PC-3 (cell line): ENCODE measurements at regions not wholly inside any gene's neighbourhood (a gene's known extent, or its start where the extent isn't known, plus 50 kb on each side); places are given as distances from the start of the nearest gene placed in this dataset.

ENCODE experiments used
- ATAC-seq: fragments of 200-7000 bp; cut with Tn5 transposase; 2 replicates; pipeline ENCODE4 v1.9.1; 2020; ENCODE audit warnings: mild to moderate bottlenecking, moderate library complexity
- BruUV-seq: library from RNA; stranded (reverse); fragments of 400-500 nt; replicated peaks from 2 replicates; lab custom pipeline; 2021; lab: Mats Ljungman, UMichigan
- CTCF ChIA-PET: fragments of 300-600 bp; sonication (Branson Sonifier 250); formaldehyde crosslinking; loops from one replicate; lab custom pipeline; 2022; ENCODE audit warnings: antibody characterized with exemption; lab: Charles Lee
- POLR2A ChIA-PET: fragments of 300-600 bp; sonication (Branson Sonifier 250); formaldehyde crosslinking; loops from one replicate; lab custom pipeline; 2022; ENCODE audit warnings: antibody characterized with exemption; ENCODE audit not compliant: unreplicated experiment; lab: Charles Lee
- DNase-seq: peaks from one replicate; pipeline ENCODE4 v3.0.0-alpha.2; 2015
- H2AFZ ChIP-seq: fragments of 300-600 bp; sonication (generic); 2 replicates; pipeline ENCODE4 v1.6.0; 2016; ENCODE audit warnings: antibody characterized with exemption, low read length
- H3F3A ChIP-seq: fragments of 300-600 bp; sonication (generic); one replicate; pipeline ENCODE4 v1.6.0; 2017; ENCODE audit warnings: antibody characterized with exemption, low read length, control low read depth, mild to moderate bottlenecking; ENCODE audit not compliant: unreplicated experiment
- H3K27ac ChIP-seq: fragments of 300-600 bp; sonication (generic); 2 replicates; pipeline ENCODE4 v1.5.1; 2016; ENCODE audit warnings: mild to moderate bottlenecking, low read length
- H3K27me3 ChIP-seq: fragments of 300-600 bp; sonication (generic); 2 replicates; pipeline ENCODE4 v1.6.1; 2016; ENCODE audit warnings: low read length, mixed read lengths
- H3K36me3 ChIP-seq: fragments of 300-600 bp; sonication (generic); 2 replicates; pipeline ENCODE4 v1.6.1; 2016; ENCODE audit warnings: low read depth, mixed run types, low read length, mixed read lengths
- H3K4me1 ChIP-seq: fragments of 300-600 bp; sonication (generic); 2 replicates; pipeline ENCODE4 v1.5.1; 2016; ENCODE audit warnings: low read length; ENCODE audit not compliant: insufficient read depth
- H3K4me2 ChIP-seq: fragments of 300-600 bp; sonication (generic); 2 replicates; pipeline ENCODE4 v1.6.0; 2016; ENCODE audit warnings: low read length
- H3K4me3 ChIP-seq: fragments of 300-600 bp; sonication (generic); 2 replicates; pipeline ENCODE4 v1.5.1; 2016; ENCODE audit warnings: mild to moderate bottlenecking, low read length, mixed read lengths
- H3K79me2 ChIP-seq: fragments of 300-600 bp; sonication (generic); 2 replicates; pipeline ENCODE4 v1.6.1; 2017; ENCODE audit warnings: low read length, mixed read lengths
- H3K9ac ChIP-seq: fragments of 300-600 bp; sonication (generic); 2 replicates; pipeline ENCODE4 v1.6.0; 2016; ENCODE audit warnings: mild to moderate bottlenecking, low read length
- H3K9me2 ChIP-seq: fragments of 300-600 bp; sonication (generic); replicated peaks from 2 replicates; pipeline ENCODE4 v1.6.1; 2016; ENCODE audit warnings: mixed run types, low read length, mixed read lengths
- H3K9me3 ChIP-seq: fragments of 300-600 bp; sonication (generic); 2 replicates; pipeline ENCODE4 v1.6.1; 2016; ENCODE audit warnings: low read length, mixed read lengths
- H4K20me1 ChIP-seq: fragments of 300-600 bp; sonication (generic); 2 replicates; pipeline ENCODE4 v1.6.1; 2016; ENCODE audit warnings: low read length, mixed read lengths
- CTCF ChIP-seq: fragments of 300-600 bp; sonication (generic); conservative IDR thresholded peaks from 2 replicates; pipeline ENCODE4 v1.5.1; 2017; ENCODE audit warnings: antibody characterized with exemption, low read depth, mild to moderate bottlenecking, low read length
- EZH2 ChIP-seq: fragments of 300-600 bp; sonication (generic); IDR thresholded peaks from one replicate; pipeline ENCODE4 v1.6.1; 2017; ENCODE audit warnings: antibody characterized with exemption, mild to moderate bottlenecking, low read length; ENCODE audit not compliant: unreplicated experiment
- EZH2phosphoT487 ChIP-seq: fragments of 300-600 bp; sonication (generic); IDR thresholded peaks from 2 replicates; pipeline ENCODE4 v1.6.1; 2018; ENCODE audit warnings: mild to moderate bottlenecking, antibody characterized with exemption, low read length, borderline replicate concordance
- intact Hi-C: fragments of 100-400 bp; cut with micrococcal nuclease; formaldehyde crosslinking; loops from 2 replicates; pipeline ENCODE4 v1.9.0; 2023

- CTCF ChIA-PET = no interaction called here
Measured at GRCh38 chr18:10122988-10123950, 209.5 kb downstream of the VAPA start.

GRCh38 chr18:10124071-10124470 is 210.3 kb downstream of the VAPA start:
- TF ChIP-seq EZH2phosphoT487 = no peak
- TF ChIP-seq EZH2 = no peak
- TF ChIP-seq CTCF = no peak
- DNase-seq (no peak), ATAC-seq (no peak)
- Histone ChIP-seq H4K20me1 (no peaks in the 10 kb centered on the region), H3K79me2 (no peaks in the 10 kb centered on the region), H3K4me1 (peaks cover 19% of the 10 kb centered on the region), H3K36me3 (no peaks in the 10 kb centered on the region), H3K4me3 (no peak overlapping the region), H3K9me2 (no peaks in the 10 kb centered on the region), H3K4me2 (no peak overlapping the region), H3F3A (no peaks in the 10 kb centered on the region), H3K27ac (no peak overlapping the region), H3K9ac (no peak overlapping the region), H3K27me3 (peaks cover 11% of the 10 kb centered on the region; the same call in 1 of the 2 replicates), H2AFZ (no peak overlapping the region), H3K9me3 (peaks cover 7% of the 10 kb centered on the region; the same call in 1 of the 2 replicates)
- intact Hi-C loops = no loop called here
- BruUV-seq = no TSS peak
- CTCF ChIA-PET = no interaction called here
- POLR2A ChIA-PET = no interaction called here

More at GRCh38 chr18:10122988-10123950, 209.5 kb downstream of the VAPA start:
- ATAC-seq = no peak
- intact Hi-C loops = no loop called here
- peaks cover 19% of the 10 kb centered on the region for H3K4me1 ChIP-seq
- no peaks in the 10 kb centered on the region for H3K36me3 ChIP-seq
- TF ChIP-seq EZH2phosphoT487 = no peak
- TF ChIP-seq CTCF = no peak
- no peak for TF ChIP-seq EZH2
- POLR2A ChIA-PET = no interaction called here
- no peak overlapping the region; the same call in 1 of the 2 replicates for H3K9ac ChIP-seq
- no peaks in the 10 kb centered on the region for H3F3A ChIP-seq
- no TSS peak for BruUV-seq
- H3K4me2 ChIP-seq = peak overlapping the region; percentile 36; the same call in 1 of the 2 replicates
- H2AFZ ChIP-seq = no peak overlapping the region
- no peaks in the 10 kb centered on the region for H3K9me2 ChIP-seq
- no peak for DNase-seq
- peak overlapping the region; percentile 28 for H3K27ac ChIP-seq
- no peak overlapping the region for H3K4me3 ChIP-seq
- H4K20me1 ChIP-seq = no peaks in the 10 kb centered on the region
- H3K9me3 ChIP-seq = peaks cover 7% of the 10 kb centered on the region; the same call in 1 of the 2 replicates
- 0 out of 2 replicates have a peak, but pooled peaks cover 4% of the 10 kb centered on the region for H3K27me3 ChIP-seq
- no peaks in the 10 kb centered on the region for H3K79me2 ChIP-seq

GRCh38 chr18:10124557-10124956 is 210.7 kb downstream of the VAPA start:
- H3K9ac ChIP-seq = no peak overlapping the region
- TF ChIP-seq EZH2 (no peak), EZH2phosphoT487 (no peak), CTCF (no peak)
- H4K20me1 ChIP-seq = no peaks in the 10 kb centered on the region
- H3F3A ChIP-seq = no peaks in the 10 kb centered on the region
- H3K9me3 ChIP-seq = peaks cover 6% of the 10 kb centered on the region; the same call in 1 of the 2 replicates
- no peaks in the 10 kb centered on the region for H3K79me2 ChIP-seq
- intact Hi-C loops = no loop called here
- POLR2A ChIA-PET = no interaction called here
- peaks cover 14% of the 10 kb centered on the region; the same call in 1 of the 2 replicates for H3K27me3 ChIP-seq
- CTCF ChIA-PET = no interaction called here
- no peaks in the 10 kb centered on the region for H3K36me3 ChIP-seq
- ATAC-seq (no peak), DNase-seq (no peak)
- H2AFZ ChIP-seq = no peak overlapping the region
- no peaks in the 10 kb centered on the region for H3K9me2 ChIP-seq
- no peak overlapping the region for H3K27ac ChIP-seq
- no peak overlapping the region for H3K4me3 ChIP-seq
- no peak overlapping the region for H3K4me2 ChIP-seq
- BruUV-seq = no TSS peak
- H3K4me1 ChIP-seq = peaks cover 19% of the 10 kb centered on the region
